K562 (cell line): ENCODE measurements at regions not wholly inside any gene's neighbourhood (a gene's known extent, or its start where the extent isn't known, plus 50 kb on each side); places are given as distances from the start of the nearest gene placed in this dataset.

Source experiments
- ATAC-seq: fragments of 200-7000 bp; cut with Tn5 transposase; 3 replicates; pipeline ENCODE4 v1.9.1; 2020; ENCODE audit warnings: moderate library complexity
- BruUV-seq: library from RNA; stranded (reverse); fragments of 400-500 nt; replicated peaks from 2 replicates; lab custom pipeline; 2021; lab: Mats Ljungman, UMichigan
- CTCF ChIA-PET: fragments of 300-600 bp; formaldehyde crosslinking; extraction: SDS; loops from one replicate; lab custom pipeline; 2021; ENCODE audit warnings: low intra/inter-chr PET ratio; lab: Yijun Ruan, JAX
- POLR2A ChIA-PET: fragments of 300-600, 350-650 bp; sonication (Branson Sonifier 250); formaldehyde crosslinking; extraction: SDS; loops from one replicate; lab custom pipeline; 2021; ENCODE audit warnings: antibody characterized with exemption, inconsistent platforms; lab: Yijun Ruan, JAX
- DNase-seq, 4 experiments: peaks; one replicate each; pipeline versions ENCODE4 v3.0.0 to v3.0.0-alpha.2; 2011 to 2018; ENCODE audit warnings: low spot score in 3 of 4, mixed read lengths in 3 of 4; ENCODE audit errors: extremely low read depth in 1 of 4
- FAIRE-seq: peaks from 2 replicates; lab custom pipeline; 2011; peaks lifted over from hg19 to GRCh38; lab: Jason Lieb, UNC
- H2AFZ ChIP-seq: 2 replicates; pipeline ENCODE4 v1.6.0; 2011; ENCODE audit warnings: low read depth, low read length, control low read depth, inconsistent platforms
- H3K27ac ChIP-seq: fragments of 200-600 bp; 3 replicates; pipeline ENCODE4 v1.8.0; 2011; ENCODE audit warnings: low read depth, mild to moderate bottlenecking, control low read depth, inconsistent platforms, low read length, moderate library complexity, mixed read lengths; ENCODE audit errors: extremely low read depth
- H3K27me3 ChIP-seq, 2 experiments: fragments of 300-600 bp in 1 of 2; 2 replicates in 1 of 2; 3 replicates in 1 of 2; pipeline versions ENCODE4 v1.6.0 to v1.8.0; 2011; ENCODE audit warnings: inconsistent platforms in 2 of 2, low read length in 2 of 2, mild to moderate bottlenecking in 1 of 2, mixed read lengths in 1 of 2, moderate library complexity in 1 of 2; ENCODE audit not compliant: control insufficient read depth in 2 of 2, insufficient read depth in 2 of 2
- H3K36me3 ChIP-seq: fragments of 300-600 bp; 3 replicates; pipeline ENCODE4 v1.8.0; 2011; ENCODE audit warnings: mild to moderate bottlenecking, low read length, inconsistent platforms; ENCODE audit not compliant: control insufficient read depth, insufficient read depth
- H3K4me1 ChIP-seq, 2 experiments: fragments of 200-600 bp in 1 of 2; replicated peaks in 1 of 2; 2 replicates in 1 of 2; 3 replicates in 1 of 2; pipeline versions ENCODE4 v1.5.1 to v1.8.0; 2011; ENCODE audit warnings: inconsistent platforms in 2 of 2, low read length in 2 of 2, mild to moderate bottlenecking in 1 of 2, mixed read lengths in 1 of 2, moderate library complexity in 1 of 2; ENCODE audit not compliant: control insufficient read depth in 2 of 2, insufficient read depth in 2 of 2
- H3K4me2 ChIP-seq: 2 replicates; pipeline ENCODE4 v1.6.1; 2011; ENCODE audit warnings: low read length, control low read depth, inconsistent platforms, mixed read lengths; ENCODE audit not compliant: insufficient read depth
- H3K4me3 ChIP-seq: fragments of 200-600 bp; sonication (generic), shearing (Covaris generic); 2 replicates; pipeline ENCODE4 v1.5.1; 2016; ENCODE audit warnings: control low read depth, inconsistent platforms
- H3K79me2 ChIP-seq: fragments of 200-600 bp; 3 replicates; pipeline ENCODE4 v1.8.0; 2011; ENCODE audit warnings: low read length, inconsistent platforms; ENCODE audit not compliant: control insufficient read depth, insufficient read depth
- H3K9ac ChIP-seq, 2 experiments: 2 replicates each; pipeline versions ENCODE4 v1.6.0 to v1.6.1; 2011; ENCODE audit warnings: low read depth in 2 of 2, low read length in 2 of 2, control low read depth in 1 of 2, inconsistent platforms in 1 of 2, mild to moderate bottlenecking in 1 of 2, mixed read lengths in 1 of 2; ENCODE audit not compliant: insufficient read depth in 1 of 2
- H3K9me1 ChIP-seq: one replicate; pipeline ENCODE4 v1.6.0; 2011; ENCODE audit warnings: inconsistent platforms, mild to moderate bottlenecking, low read length, moderate library complexity; ENCODE audit not compliant: control insufficient read depth, insufficient read depth
- H3K9me3 ChIP-seq: replicated peaks from 2 replicates; pipeline ENCODE4 v1.5.1; 2011; ENCODE audit warnings: low read depth, low read length, inconsistent platforms; ENCODE audit not compliant: control insufficient read depth, insufficient read depth
- H4K20me1 ChIP-seq: replicated peaks from 2 replicates; pipeline ENCODE4 v1.6.1; 2011; ENCODE audit warnings: low read length, inconsistent platforms, mixed read lengths; ENCODE audit not compliant: control insufficient read depth, insufficient read depth
- CBFB ChIP-seq: sonication (generic); formaldehyde crosslinking; IDR thresholded peaks from 2 replicates; pipeline ENCODE4 v1.4.0; 2020; ENCODE audit warnings: mild to moderate bottlenecking, missing genetic modification reagents
- ETV6 ChIP-seq, 3 experiments: fragments of 150-350 bp in 1 of 3; sonication (generic) in 1 of 3; formaldehyde crosslinking in 1 of 3; IDR thresholded peaks; 2 replicates each; pipeline versions ENCODE4 v1.6.1 to v1.8.0; 2014 to 2022; ENCODE audit warnings: borderline replicate concordance in 2 of 3, low read depth in 2 of 3, antibody characterized with exemption in 1 of 3, low read length in 1 of 3, mild to moderate bottlenecking in 1 of 3, missing genetic modification reagents in 1 of 3
- ILF3 ChIP-seq: fragments of 450-650 bp; IDR thresholded peaks from 2 replicates; pipeline ENCODE4 v1.6.1; 2018; ENCODE audit warnings: antibody characterized with exemption, mild to moderate bottlenecking, moderate library complexity, borderline replicate concordance
- NFE2L1 ChIP-seq: fragments of 450-650 bp; IDR thresholded peaks from 2 replicates; pipeline ENCODE4 v1.6.1; 2016; ENCODE audit warnings: missing genetic modification characterization, low read depth, mild to moderate bottlenecking, missing compliant biosample characterization, moderate library complexity, borderline replicate concordance
- SNIP1 ChIP-seq: fragments of 450-650 bp; IDR thresholded peaks from 2 replicates; pipeline ENCODE4 v1.7.1; 2017; ENCODE audit warnings: low read depth, mild to moderate bottlenecking
- THRB ChIP-seq: fragments of 450-650 bp; formaldehyde crosslinking; conservative IDR thresholded peaks from 2 replicates; pipeline ENCODE4 v1.4.0; 2022; ENCODE audit warnings: mild to moderate bottlenecking, missing genetic modification characterization
- WGBS: fragments of 100-300 bp; shearing (Covaris generic); methylation state at CpG from one replicate; pipeline ENCODE4 v1.1.6; 2016; ENCODE audit warnings: low coverage, mixed read lengths; ENCODE audit not compliant: insufficient coverage; ENCODE audit errors: missing lambda C conversion rate; 5-methylcytosine and 5-hydroxymethylcytosine counted together
- in situ Hi-C: fragments of 300-500 bp; cut with MboI; formaldehyde crosslinking; loops from 4 replicates; pipeline ENCODE4 v1.15.0; 2018; ENCODE audit warnings: inconsistent platforms, mixed read lengths
- intact Hi-C: fragments of 100-400 bp; cut with micrococcal nuclease; formaldehyde crosslinking; loops from 2 replicates; pipeline ENCODE4 v1.14.2; 2022
- TF ChIP-seq, protein P1 (sequence below), 2 experiments: fragments of 450-650 bp; formaldehyde crosslinking in 1 of 2; IDR thresholded peaks; 2 replicates each; pipeline versions ENCODE4 v1.4.0 to v1.6.1; 2014 to 2020; ENCODE audit warnings: mild to moderate bottlenecking in 2 of 2, borderline replicate concordance in 1 of 2, low read depth in 1 of 2

- TF ChIP-seq SNIP1 = no peak
Observed at GRCh38 chr16:85346404-85347212, 234.3 kb upstream of the CIBAR2 start (continued).

DNA sequence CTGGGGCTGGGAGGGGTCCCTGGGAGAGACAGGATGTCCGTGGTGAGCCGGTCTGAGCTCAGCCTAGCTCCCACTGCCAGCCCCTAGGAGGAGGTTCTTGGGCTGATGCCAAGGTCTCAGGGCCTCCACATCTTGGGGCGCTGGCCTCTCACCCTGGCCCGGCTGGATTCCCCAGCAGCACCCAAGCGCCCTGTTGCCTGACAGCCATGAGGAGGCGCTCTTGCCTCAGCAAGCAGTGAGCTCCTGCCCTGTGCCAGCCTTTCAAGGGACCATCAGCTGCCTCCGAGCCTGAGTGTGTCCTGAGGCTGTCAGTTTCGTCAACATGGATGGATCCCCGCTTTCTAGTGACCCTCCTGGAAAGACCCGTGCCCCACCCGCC lies 234.9 kb upstream of the CIBAR2 start:
- 16% methylated on average over 11 of the region's 11 CpGs for WGBS
- BruUV-seq = no TSS peak
- ATAC-seq (peak; percentile 98), FAIRE-seq (peak; percentile 80), DNase-seq (peak; percentile 75 to 86 (median 80))
- H3K4me1 ChIP-seq = peaks cover 8 to 47% of the 10 kb centered on the region in 2 experiments
- intact Hi-C loops (loop anchor here (5.0 kb wide), 1 partner anchor 45 kb away; no protein-coding TSS in a partner anchor), in situ Hi-C loops (no loop called here)
- no peaks in the 10 kb centered on the region for H3K79me2 ChIP-seq
- no peak overlapping the region for H2AFZ ChIP-seq
- H4K20me1 ChIP-seq = peaks cover 9% of the 10 kb centered on the region; the same call in 1 of the 2 replicates
- POLR2A ChIA-PET = interaction anchor here (0.5 to 1.9 kb wide), 9 partner anchors 8 to 234 kb away, joined by 3 to 8 read pairs (median 3); no protein-coding TSS in a partner anchor
- no peaks in the 10 kb centered on the region; a peak in 1 of 5 replicates for H3K27me3 ChIP-seq
- H3K9me3 ChIP-seq = no peaks in the 10 kb centered on the region
- CTCF ChIA-PET = interaction anchor here (0.6 to 2.2 kb wide), 7 partner anchors 8 to 269 kb away, joined by 3 to 16 read pairs (median 4); no protein-coding TSS in a partner anchor
- peak overlapping the region in 1 of 2 experiments; percentile 20; a peak in 1 of 4 replicates for H3K9ac ChIP-seq
- no peak overlapping the region for H3K27ac ChIP-seq
- no peaks in the 10 kb centered on the region for H3K9me1 ChIP-seq
- no peaks in the 10 kb centered on the region for H3K36me3 ChIP-seq
- no peak overlapping the region for H3K4me3 ChIP-seq
- H3K4me2 ChIP-seq = no peak overlapping the region
- TF ChIP-seq ILF3 = no peak
- TF ChIP-seq NFE2L1 (tag) = no peak
- no peak for TF ChIP-seq CBFB (CRISPR knock-in tag)
- TF ChIP-seq, protein P1, sequence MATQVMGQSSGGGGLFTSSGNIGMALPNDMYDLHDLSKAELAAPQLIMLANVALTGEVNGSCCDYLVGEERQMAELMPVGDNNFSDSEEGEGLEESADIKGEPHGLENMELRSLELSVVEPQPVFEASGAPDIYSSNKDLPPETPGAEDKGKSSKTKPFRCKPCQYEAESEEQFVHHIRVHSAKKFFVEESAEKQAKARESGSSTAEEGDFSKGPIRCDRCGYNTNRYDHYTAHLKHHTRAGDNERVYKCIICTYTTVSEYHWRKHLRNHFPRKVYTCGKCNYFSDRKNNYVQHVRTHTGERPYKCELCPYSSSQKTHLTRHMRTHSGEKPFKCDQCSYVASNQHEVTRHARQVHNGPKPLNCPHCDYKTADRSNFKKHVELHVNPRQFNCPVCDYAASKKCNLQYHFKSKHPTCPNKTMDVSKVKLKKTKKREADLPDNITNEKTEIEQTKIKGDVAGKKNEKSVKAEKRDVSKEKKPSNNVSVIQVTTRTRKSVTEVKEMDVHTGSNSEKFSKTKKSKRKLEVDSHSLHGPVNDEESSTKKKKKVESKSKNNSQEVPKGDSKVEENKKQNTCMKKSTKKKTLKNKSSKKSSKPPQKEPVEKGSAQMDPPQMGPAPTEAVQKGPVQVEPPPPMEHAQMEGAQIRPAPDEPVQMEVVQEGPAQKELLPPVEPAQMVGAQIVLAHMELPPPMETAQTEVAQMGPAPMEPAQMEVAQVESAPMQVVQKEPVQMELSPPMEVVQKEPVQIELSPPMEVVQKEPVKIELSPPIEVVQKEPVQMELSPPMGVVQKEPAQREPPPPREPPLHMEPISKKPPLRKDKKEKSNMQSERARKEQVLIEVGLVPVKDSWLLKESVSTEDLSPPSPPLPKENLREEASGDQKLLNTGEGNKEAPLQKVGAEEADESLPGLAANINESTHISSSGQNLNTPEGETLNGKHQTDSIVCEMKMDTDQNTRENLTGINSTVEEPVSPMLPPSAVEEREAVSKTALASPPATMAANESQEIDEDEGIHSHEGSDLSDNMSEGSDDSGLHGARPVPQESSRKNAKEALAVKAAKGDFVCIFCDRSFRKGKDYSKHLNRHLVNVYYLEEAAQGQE (IDR thresholded peaks at IDR 0.05; ENCODE audit: borderline replicate concordance) = peak; percentile 91
- TF ChIP-seq, protein P1 (CRISPR knock-in tag; IDR thresholded peaks at IDR 0.05; ENCODE audit: low read depth) = no peak
- TF ChIP-seq ETV6 (IDR thresholded peaks at IDR 0.05; ENCODE audit: borderline replicate concordance in 1 of 2, low read depth in 2 of 2, low read length in 1 of 2) = no peak
- no peak for TF ChIP-seq ETV6 (CRISPR knock-in tag; IDR thresholded peaks at IDR 0.05; ENCODE audit: borderline replicate concordance)
- TF ChIP-seq THRB (CRISPR knock-in tag) = no peak
